SH-SY5Y (cell line): ENCODE measurements at regions not wholly inside any gene's neighbourhood (a gene's known extent, or its start where the extent isn't known, plus 50 kb on each side); places are given as distances from the start of the nearest gene placed in this dataset.

Experiments
- GATA2 ChIP-seq: IDR thresholded peaks from 2 replicates; pipeline ENCODE4 v1.6.1; 2011; ENCODE audit warnings: mild to moderate bottlenecking, low read depth, low read length
- GATA3 ChIP-seq: IDR thresholded peaks from 2 replicates; pipeline ENCODE4 v1.6.1; 2011; ENCODE audit warnings: low read depth, mild to moderate bottlenecking, low read length, moderate library complexity

DNA sequence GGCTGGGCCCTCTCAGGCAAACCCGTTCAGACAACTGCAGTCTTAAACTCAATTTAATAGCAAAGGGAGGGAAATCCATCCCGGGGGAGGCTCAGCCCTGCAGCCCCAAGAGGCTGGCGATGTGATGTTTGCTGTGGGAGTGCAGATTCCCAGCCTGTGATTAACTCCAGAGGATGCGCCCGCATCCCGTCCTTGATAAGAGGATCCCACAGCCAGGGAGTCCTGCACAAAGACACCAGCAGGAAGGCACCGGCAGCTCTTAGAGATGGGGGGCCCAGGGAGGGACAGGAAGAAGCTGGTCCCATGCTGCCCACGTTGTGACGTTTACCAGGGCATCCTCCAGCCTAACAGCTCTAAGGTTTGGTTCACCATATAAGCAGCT is 64.7 kb downstream of the MRPL36 start:
- TF ChIP-seq GATA3 (no peak), GATA2 (no peak)

DNA sequence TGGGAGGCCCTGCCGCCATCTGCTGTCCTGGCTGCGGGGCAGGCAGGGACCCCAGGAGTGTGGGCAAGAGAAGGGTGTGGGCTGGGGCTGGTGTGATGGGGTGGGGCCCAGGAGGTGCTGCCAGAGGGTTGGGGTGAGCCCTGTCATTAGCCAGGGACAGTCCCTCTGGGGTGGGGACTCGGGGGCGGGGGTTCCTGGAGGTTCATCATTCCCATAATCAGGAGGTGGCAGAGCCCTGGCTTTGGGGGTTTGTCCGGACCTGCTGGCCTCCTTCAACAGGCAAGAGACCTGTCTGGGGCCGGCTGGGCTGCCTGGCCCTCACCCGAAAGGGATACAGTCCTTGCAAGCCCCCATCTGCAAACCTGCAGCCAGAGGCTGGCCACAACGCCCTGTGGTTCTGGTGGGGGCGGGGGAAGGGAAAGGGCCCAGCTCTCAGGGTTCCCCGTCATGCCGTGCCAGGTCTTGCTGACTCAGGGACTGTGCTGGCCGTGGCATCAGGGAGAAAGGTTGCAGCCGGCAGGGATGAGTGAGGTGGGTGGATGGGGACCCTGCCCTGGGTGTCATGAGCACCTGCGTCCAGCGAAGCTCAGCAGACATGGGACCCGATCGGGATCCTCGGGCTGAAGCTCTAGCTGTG is 65.2 kb downstream of the MRPL36 start:
- TF ChIP-seq GATA3 (no peak), GATA2 (no peak)

DNA sequence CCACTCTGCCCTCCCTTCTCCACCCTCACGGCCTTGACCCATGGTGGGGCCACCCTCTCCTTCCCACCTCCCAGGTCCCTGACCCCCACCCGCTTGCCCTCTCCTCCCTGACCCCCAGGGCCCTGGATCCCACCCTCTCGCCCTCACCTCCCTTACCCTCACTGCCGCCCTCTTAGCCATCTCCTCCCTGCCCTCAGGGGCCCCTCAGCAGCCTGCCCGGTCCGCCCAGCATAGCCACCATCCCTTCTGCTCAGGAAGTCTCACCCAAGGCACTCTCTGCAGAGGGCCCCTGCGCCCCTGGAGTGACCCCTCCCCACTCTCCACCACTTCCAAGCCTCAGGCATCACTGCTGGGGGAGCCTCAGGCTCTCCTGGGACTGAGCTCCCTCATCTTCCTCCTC is 66.3 kb downstream of the MRPL36 start:
- TF ChIP-seq GATA3 (no peak), GATA2 (no peak)

DNA sequence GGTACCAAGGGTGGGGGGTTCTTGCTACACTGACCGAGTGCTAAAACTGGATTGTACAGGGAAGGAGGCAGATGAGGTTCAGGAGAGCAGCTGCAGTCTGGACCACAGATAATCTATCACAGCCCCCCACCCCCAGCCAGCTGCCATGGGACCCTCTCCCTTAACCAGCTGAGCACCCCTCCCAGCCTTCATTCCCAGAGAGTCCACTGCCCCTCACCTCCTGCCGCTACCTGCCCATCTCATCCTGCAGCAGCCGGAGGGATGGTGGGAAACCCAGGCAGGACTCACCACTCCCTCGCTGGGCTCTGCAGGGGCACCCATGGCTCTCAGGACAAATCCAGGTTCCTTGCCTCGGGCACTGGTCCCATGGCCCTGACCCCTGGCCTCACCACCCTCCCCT is 66.7 kb downstream of the MRPL36 start:
- no peak for TF ChIP-seq GATA3
- TF ChIP-seq GATA2 = no peak

DNA sequence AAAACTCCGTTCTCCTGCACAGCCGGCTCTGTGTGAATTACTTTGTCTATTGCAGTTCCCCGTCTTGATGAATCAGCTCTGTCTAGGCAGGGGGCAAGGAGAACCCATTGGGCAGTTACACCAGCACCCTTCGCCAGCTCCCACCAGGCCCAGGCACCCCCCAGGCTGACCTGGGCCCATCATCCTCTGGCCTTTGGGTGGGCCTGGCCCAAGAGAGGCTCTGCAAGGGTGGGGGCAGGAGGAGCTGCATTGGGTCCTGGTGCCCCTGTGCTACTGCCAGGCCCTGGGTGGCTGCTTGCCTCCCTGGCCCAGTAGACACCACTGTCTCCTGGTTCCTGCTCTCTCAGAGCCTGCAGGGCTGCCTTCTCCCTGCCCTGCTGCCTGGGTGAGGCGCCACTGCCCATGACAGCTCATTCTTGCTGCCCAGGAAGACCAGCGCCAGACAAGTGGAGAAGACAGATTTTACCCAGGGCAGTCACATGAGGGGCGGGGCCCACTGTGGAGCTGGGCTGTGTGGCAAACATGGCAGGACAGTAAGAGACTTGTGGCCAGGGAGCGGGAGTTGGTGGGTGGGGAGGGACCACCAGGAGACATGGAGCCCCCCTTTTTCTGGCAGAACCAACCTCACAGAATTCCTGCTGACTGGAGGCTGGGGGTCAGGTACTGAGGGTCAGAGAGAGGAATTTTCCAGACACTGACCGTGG is 67.2 kb downstream of the MRPL36 start:
- TF ChIP-seq GATA2 = no peak
- TF ChIP-seq GATA3 = no peak

DNA sequence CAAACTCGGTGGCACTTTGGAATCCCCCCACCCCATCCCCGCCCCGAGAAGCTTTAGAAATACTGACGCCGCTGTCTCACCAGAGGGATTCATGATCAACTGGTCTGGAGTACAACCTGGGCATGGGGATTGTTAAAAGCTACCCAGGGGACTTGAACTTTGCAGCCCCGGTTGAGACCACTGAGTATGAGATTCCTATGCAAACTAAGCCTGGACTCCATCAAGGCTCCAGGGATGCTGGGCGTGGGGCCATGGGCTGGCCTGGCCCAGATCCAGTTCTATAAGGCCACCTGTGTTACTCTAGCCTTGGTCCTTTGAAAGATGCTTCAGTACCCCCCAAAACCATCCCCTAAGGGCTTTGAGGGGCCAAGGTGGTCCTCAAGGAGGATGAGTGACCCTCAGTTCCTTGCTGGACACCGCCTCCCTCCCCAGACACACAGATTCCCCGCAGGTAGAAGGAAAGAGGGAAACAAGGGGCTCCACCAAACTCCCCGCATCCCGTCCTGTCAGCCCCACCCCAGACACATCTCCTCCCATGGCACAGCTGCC is 68.5 kb downstream of the MRPL36 start:
- TF ChIP-seq GATA2 (no peak), GATA3 (no peak)

DNA sequence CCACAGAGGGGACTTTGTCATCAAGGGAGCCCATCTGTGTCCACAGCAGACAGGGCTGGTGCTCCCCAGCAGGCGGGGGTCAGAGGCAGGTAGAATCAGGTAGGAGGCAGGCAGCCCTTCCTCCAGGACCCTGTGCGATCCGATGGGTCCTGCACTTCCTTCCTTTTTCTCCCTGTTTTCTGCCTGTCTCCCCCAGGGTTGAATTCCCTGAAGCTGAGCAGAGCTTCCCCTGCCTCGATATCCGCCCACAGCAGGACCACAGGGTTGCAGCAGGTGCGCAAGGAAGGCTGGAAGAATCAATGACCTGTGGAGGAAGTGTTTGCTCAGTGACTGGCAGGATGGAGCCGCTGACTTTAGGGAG is 69.2 kb downstream of the MRPL36 start:
- TF ChIP-seq GATA2 = no peak; the same call in 1 of the 2 replicates
- no peak for TF ChIP-seq GATA3

DNA sequence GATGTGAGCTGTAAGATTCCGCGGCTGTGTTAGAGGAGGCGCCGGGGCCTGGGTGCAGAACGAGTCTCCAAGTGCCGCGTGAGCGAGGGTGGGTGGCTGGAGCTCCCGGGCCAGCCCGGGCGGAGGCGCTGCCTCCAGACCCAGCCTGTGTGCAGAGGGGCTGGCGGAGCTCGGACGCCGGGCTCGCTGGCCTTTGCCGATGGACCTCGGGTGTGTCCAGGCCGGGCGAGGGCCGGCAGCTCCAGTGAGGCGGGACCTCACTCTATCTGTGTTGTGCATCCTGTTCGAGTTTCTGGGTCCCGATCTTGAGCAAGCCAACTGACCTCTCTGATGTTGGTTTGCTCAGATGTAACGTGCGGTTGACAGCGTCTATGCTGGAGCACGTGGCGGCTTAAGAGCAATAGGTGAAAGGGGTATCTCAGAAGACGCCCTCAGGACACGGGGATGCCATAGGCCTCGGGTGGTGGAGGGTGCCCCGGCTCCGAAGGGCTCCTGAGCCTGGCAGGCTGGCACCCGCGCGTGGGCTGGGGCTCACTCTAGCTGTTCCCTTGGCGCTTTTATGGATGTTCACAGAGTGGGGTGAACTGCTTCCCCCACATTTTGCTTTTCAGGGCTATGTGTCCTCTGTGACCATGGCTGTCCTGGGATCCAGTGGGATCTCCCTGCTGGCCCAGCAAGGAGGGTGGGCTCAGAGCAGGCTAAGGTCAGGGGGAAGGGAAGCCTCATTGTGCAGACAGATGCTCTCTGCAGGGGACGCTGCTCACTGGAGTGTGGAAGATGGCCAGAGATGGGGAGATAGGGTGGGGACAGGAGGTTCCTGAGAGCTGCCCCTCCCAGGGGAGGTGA is 69.8 kb downstream of the MRPL36 start:
- TF ChIP-seq GATA2 (0 out of 2 replicates have a peak, but pooled peaks have one; percentile 14), GATA3 (no peak)

DNA sequence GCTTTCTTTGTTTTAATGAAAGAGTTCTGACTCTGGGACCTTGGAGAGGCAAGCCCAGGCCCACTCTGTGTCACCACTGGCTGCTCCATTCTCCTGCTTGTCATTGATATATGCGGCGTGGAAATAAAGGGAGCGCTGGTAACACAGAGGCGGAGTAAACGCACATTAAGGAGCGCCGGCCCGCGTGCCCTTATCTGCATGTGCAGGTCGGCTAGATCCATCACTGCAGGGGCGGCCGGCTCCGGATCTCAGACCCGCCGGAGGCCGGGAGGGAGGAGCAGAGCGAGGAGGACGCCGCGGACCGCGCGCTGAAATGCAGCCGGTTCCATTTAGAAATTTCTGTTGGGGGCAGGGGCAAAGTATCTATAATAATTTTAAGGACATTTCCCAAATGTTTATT is 70.8 kb downstream of the MRPL36 start:
- TF ChIP-seq GATA3 = no peak
- no peak for TF ChIP-seq GATA2

DNA sequence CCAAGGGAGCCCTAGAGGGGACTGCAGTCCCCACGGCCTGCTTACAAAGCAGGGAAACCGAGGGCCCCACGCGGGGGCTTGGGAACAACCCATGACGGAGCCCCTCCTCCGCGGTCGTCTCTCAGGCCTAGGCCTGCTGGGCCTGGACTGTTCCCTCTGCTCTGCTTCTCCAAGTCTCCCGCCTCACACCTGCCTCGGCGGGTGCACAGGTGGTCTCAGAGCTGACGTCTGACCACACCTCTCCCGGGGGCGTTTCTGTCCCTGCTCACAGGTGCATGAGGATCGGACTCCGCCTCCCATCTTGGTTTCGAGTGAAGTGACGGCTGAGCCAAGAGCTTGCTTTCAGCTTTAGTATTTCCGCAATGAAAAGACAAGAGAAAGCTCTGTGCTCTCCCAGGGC is 72.1 kb downstream of the MRPL36 start:
- TF ChIP-seq GATA3 (no peak), GATA2 (no peak)

DNA sequence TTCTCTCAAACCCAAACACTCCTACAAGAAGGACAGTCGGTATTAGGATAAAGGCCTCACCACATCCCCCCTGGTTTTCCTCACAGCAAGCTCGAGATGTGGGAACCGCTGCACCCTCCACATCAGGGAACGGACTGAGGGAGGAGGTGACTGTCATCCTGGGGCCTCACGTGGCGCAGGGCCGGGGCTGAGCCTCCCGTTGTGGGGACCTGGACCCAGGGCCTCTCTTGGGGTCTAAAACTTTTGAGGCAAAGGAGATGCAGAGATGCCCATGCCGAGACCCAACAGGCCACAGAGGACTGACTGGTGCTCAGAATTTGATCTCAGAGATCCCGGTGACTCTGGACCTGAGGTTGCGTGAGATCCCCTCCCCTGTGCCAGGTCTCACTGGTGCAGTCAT is 72.7 kb downstream of the MRPL36 start:
- TF ChIP-seq GATA3 = no peak
- TF ChIP-seq GATA2 = no peak

DNA sequence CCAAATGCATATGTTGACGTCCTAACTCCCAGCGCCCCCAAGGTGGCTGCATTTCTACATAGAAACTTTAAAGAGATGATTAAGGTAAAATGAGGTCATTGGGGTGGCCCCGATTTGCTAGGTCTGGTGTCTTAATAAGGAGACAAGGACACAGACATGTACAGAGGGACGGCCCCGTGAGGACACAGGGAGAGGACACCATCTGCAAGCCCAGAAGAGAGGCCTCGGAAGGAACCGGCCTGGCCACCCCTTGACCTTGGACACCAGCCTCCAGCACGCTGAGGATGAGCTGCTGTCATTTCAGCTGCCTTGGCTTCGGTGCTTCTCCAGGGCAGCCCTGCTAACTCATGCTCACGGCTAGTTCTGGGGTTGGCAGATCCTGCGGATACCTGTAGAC is 73.2 kb downstream of the MRPL36 start:
- TF ChIP-seq GATA3 (no peak), GATA2 (no peak)

DNA sequence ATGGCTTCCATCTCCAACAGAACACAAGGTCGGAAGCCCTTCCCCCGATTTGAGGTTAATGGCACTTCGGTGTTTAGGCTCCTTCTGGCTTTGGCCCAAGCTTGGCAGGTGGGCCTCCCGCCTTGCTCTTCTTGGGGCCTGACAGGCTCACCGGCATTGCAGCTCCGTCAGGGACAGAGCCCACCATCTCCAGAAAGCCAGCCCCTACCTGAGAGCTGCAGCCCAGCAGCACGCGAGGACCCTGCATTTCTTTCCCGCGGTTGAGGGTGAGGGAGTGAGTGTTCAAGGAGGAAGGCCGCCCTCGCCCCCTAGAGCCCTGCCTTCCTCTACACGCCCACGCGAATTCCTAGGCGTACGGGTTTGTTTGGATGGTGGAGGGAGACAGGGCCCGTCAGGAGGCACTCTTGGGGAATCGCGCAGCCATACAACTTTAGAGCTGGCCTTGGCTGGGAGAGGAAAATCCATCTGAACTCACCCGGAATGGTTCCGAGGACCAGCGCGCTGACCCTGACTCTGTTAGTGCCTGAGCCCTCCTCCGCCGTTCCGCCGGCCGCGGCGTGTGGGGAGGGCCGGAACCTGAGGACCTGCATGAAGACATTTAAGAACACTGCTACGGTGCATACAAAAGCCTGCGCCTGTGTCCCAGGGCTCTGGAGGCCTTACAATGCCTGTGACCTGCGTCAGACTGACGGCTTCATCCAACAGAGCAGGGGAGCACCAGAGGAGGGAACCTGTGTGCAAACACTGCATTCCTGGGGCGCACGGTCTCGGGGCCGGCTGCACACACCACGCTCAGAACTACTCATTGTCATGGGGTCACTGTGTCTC is 73.8 kb downstream of the MRPL36 start:
- no peak for TF ChIP-seq GATA3
- no peak for TF ChIP-seq GATA2

DNA sequence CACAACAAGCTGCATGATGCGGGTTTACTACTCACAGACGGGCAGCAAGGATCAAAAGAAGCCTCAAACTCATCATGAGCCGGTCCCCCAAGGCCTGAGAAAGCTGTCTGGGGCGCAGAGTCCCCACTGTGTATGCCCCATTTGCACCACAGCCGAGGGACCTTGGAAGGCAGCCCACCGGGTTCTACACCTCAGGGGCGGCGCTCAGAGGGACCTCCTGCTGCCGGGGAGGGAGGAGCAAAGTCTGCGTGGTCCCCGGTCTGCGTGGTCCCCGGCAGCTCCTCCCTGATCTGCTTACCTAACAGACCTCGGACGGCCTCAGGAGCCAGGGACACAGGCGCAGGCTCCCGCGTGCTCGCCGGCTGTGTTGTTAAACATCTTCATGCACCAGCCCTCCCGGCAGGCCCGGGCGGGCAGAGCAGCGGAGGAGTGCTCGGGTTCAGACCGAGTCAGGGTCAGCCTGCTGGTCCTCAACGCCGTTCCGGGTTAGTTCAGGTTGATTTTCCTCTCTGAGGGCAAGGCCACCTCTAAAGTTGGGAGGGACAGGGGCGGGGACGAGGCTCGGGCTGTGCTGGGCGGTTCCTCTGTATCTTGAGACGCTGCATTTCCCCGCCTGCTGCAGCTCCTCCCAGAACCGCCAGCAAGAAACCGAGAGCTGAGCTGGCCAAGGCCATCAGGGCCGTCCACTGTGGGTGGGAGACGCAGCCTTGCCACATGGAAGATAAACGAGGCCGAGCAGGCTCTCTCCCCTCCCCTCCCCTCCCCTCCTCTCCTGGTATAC is 74.6 kb downstream of the MRPL36 start:
- TF ChIP-seq GATA2 (no peak), GATA3 (no peak)
